NCI-H1436 treated with DMSO at 0.1 percent for 48 hours (cell line): ENCODE measurements at regions not wholly inside any gene's neighbourhood (a gene's known extent, or its start where the extent isn't known, plus 50 kb on each side); places are given as distances from the start of the nearest gene placed in this dataset.

ENCODE experiments used
- DNase-seq: peaks from one replicate; lab custom pipeline; 2025; lab: John Stamatoyannopoulos, UW

- no peak for DNase-seq
Measured at GRCh38 chr2:4579977-4580376, 876.6 kb downstream of the DCDC2C start.

DNA sequence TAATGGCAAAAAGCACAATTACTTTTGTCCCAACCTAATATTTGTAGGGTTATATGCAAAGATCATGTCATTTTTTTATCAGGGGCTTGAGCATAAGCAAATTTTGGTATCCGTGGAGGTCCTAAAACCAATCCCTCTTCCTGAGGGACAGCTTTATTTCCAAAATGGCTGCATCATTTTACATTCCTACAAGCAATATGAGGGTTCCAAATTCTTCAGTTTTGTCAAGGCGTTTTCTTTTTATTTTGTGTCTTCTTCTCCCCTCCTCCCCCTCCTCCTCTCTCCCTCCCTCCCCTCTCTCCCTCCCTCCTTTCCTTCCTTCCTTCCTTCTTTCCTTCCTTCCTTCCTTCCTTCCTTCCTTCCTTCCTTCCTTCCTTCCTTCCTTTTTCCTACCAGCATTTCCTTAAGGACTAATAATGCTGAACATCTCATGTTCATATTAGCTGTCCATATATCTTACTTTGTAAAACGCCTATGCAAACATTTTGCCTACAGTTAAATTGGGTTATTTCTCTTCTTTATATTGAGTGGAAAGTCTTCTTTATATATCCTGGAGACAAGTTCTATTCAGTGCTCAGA is 881.8 kb downstream of the DCDC2C start:
- DNase-seq, result no peak

GRCh38 chr2:4588606-4589005 is 885.2 kb downstream of the DCDC2C start:
- DNase-seq, result no peak

DNA sequence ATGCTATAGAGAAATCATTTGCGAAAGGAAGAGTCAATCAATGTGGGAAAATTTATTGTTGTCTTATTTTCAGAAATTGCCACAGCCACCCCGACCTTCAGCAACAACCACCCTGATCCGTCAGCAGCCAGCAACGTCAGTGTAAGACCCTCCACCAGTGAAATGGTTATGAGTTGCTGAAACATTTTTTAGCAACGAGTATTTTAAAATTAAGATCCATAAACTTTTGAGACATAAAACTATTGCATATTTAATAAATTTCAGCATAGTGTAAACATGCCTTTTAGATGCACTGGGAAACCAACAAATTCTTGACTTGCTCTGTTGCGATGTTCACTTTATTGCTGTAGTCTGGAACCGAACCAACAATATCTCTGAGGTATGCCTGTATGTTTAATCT is 887.9 kb downstream of the DCDC2C start:
- no peak for DNase-seq

DNA sequence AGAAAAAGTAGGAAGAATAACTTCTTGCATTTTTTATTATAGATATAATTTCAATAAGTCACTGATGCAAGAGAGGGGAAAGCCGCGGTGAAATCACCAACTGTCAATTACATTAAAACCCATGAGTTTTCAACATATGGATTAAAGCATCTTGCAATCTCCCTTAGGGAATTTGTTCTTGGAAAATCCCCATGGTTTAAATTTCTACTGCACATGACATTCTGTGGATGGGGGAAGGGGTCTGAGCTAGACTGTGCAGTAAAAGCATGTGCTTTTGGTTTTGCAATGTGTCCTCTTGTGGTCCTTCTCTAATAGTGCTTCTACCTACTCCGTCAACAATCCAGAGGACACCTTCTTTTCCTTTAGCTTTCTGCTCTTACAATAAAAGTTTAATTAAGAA is 894.0 kb downstream of the DCDC2C start:
- DNase-seq, result no peak

DNA sequence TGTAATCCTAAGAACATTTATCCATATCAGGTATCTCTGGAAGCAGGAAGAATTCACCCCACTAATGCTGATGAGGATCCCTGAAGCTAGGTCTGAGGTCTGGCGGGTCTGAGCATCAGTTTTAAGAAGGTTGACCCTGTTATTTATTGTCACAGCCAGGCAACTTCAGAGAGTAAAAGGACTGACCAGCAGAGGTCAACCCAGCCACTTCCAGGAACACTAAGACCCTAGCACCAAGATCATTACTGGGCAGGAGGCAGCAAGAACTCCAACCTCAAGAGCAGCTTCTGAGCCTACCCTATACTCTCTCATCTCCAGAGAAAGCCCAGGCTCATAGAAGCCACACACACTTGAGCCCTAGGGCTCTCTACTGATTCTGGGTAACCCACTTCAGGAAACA is 901.4 kb downstream of the DCDC2C start:
- no peak for DNase-seq

- no peak for DNase-seq
Measured at GRCh38 chr2:4618141-4618540, 914.8 kb downstream of the DCDC2C start.

DNA sequence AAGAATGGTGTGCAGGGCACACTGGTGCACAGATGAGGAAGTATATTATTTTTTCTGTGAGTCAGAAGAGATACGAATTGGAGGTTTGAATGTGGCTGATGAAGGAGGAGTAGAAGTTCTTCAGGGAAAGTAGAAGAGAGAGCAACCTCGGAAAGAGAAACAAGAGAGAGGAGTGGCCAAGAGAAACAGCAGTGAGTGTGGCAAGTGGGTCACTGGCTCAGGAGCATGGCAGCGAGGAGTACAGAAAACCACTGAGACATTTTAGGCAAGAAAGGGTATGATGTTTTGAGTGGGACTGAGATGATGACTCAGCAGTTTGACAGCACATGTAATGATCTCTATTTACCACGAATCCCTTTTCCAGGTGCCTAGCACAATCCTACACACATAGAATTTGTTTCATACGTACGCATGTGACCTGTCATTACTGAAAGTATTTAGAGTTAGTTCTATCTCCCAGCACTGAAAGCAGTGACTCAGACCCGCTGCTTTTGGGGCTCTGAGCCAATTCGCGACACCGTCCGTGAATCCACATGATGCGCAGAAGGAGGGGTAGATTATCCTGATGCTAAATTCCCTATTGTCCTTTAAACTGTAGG is 915.4 kb downstream of the DCDC2C start:
- no peak for DNase-seq

GRCh38 chr2:4628998-4629501 is 925.7 kb downstream of the DCDC2C start:
- DNase-seq, result peak; percentile 99

- no peak for DNase-seq
Measured at GRCh38 chr2:4635289-4635688, 931.9 kb downstream of the DCDC2C start.

GRCh38 chr2:4653991-4654390 is 950.6 kb downstream of the DCDC2C start:
- DNase-seq, result no peak

DNA sequence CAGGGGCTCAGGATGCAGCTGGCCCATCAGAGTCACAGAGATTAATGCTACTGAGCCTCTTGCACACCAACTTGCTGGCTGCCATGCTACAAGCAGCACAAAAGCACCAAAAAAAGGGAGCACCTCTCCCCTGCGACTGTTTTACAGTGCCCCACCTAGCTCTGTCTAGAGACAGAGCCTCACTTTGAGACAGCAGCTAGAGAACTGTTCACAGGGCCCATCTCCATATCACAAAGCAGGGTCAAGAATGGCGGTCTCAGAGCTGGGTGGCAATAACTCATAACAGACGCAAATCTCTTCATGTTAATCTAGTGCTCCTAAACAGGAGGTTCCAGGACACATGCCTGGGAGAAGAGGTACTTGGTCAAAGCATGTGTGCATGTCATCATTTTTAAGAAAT is 953.0 kb downstream of the DCDC2C start:
- DNase-seq, result no peak

DNA sequence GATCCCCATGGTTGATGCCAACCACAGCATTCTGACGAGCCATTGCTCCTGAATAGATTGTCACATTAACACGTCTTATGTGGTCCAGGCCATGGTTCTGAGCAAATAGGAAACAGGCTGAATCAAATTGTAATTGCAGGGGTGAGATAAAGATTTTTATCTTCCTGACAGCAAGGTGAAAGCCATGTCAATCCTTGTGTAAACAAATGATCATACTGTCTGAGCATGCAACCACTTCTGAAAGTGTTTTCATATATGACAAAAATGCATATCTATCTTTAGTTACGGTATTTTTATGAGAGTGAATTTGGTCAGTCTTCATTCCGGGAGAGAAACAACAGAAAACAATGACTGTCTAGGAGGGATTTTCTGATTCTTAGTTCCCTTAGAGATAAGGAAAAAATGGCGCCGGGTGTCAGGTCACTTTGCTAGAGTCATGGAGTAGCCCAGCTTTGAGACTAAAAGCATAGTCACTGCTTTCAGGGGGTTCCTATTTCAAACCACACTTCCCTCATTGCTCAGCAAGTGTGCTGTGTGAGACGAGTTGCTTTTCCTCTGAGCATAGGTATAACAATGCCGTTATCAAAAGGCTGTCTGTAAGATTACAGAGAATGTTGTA is 958.9 kb downstream of the DCDC2C start:
- no peak for DNase-seq

DNA sequence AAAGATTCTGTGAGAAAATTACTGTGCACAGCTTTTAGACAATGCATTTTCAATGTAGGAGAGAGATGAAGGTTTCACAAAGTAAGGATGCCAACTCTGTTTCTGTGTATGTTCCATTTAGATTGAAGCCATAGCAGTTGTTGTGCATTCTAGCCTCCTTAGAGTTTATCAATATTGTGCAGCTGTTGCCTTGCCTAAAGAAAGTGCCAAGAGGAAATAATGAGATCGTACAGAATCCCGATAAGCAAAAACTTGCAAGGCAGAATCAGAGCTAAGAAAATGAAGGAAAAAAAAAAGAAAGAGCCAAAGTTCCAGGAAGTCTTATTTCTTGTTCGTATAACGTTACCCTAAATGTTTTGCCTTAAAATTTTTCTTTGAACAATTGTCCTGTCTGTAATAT is 965.0 kb downstream of the DCDC2C start:
- no peak for DNase-seq

DNA sequence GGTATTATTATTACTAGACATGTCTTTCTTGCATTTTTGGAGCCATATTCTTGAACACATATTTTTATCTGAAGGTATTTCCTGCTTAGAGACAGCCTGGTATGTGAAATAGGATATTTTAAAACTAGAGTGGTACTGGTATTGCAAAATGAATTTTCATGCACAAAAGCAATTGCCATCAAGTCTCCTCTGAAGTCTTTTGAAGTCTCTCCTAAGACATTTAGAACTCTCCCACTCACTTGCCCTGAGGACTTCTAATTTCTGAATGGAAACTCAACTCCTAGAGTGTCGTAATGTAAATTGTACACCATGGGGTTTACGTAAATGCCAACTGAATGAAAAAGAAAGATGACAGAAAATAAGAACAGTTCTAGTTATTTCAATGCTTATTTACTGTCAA is 967.0 kb downstream of the DCDC2C start:
- DNase-seq, result no peak

DNA sequence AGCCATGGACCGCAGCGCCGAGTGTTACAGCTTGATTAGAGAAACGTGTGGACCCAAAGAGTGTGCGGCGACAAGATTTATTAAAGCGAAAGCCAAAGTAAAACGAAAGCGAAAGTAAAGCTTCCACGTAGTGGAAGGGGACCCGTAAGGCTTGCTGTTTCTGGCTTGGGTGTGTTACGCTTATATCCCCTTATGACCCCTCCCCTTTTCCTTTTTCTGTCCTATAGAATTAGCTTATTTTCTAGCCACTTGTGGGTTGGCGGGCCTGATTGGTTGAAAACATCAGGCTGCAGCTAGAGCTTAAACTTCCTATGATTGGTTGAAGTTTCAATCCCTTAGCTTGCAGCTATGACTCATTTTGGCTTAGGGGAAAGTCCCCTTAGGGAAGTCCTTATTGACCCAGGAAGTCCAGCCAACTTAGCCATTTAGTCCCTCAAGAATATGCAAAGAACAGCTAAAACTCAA is 969.7 kb downstream of the DCDC2C start:
- DNase-seq, result peak; percentile 92

- no peak for DNase-seq
Measured at GRCh38 chr2:4674007-4674406, 970.6 kb downstream of the DCDC2C start.

GRCh38 chr2:4675295-4675694 is 971.9 kb downstream of the DCDC2C start:
- no peak for DNase-seq

GRCh38 chr2:4678927-4679326 is 975.6 kb downstream of the DCDC2C start:
- no peak for DNase-seq

GRCh38 chr2:4679391-4679790 is 976.0 kb downstream of the DCDC2C start:
- DNase-seq, result no peak

- DNase-seq, result no peak
Measured at GRCh38 chr2:4684921-4685320, 981.5 kb downstream of the DCDC2C start.

- DNase-seq, result no peak
Measured at GRCh38 chr2:4690913-4691312, 987.5 kb downstream of the DCDC2C start.

- DNase-seq, result no peak
Measured at GRCh38 chr2:4693266-4693665, 989.9 kb downstream of the DCDC2C start.
